ENCODE measurements at regions not wholly inside any gene's neighbourhood (a gene's known extent, or its start where the extent isn't known, plus 50 kb on each side); places are given as distances from the start of the nearest gene placed in this dataset.
"Not testable (repeated sequence)": the region's sequence is repeated elsewhere in the genome, so short reads cannot be mapped to it uniquely, and the experiment has no call there.

GRCh38 chrX:124720532-124720931, 374.2 kb downstream of the SH2D1A start:
- DNase-seq, result no peak

- DNase-seq, result no peak
These were observed 379.1 kb downstream of the SH2D1A start for GRCh38 chrX:124725502-124725901.

DNA sequence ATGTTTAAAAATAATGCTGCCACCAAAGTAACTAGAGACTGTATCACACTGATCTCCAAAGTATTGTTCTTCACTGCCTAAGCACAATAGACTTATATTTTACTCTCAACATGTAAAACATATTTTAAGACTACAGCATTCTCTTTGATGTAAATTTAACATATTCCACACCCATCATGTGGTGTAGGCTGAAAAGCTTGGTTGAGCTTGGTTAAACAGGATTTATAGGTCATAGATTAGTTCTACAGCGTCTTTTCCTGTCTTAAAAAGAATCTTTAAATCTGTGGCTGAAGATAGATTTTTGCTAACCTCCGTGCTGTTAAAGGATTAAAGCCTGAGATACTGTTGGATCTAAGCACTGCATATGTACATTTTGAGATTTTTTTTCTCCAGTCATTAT, 379.9 kb downstream of the SH2D1A start:
- DNase-seq, result no peak

GRCh38 chrX:124726881-124727280, 380.5 kb downstream of the SH2D1A start:
- DNase-seq, result no peak

- DNase-seq, result peak; percentile 73
These were observed 390.3 kb downstream of the SH2D1A start for GRCh38 chrX:124736553-124737270.

- DNase-seq, result no peak
These were observed 391.4 kb downstream of the SH2D1A start for GRCh38 chrX:124737771-124738170.

- DNase-seq, result no peak
These were observed 400.9 kb downstream of the SH2D1A start for GRCh38 chrX:124747295-124747694.

DNA sequence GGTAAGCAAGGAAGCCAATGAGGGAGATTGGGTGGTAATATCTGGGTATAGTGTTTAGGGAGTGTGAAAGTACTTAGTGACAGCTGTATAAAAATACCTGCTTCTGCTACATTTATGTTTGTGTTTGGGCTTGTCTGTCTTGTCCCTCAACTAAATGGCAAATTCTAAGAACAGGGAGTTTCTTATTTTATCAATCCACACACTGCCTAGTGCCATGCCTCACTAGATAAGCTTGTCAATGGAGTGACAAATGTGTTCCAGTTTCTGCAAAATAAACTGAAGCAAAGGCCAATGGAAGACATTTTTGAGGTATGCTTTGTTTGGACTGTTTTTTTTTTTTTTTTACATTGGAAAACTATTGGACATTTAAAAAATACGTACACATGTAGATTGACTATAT, 418.0 kb downstream of the SH2D1A start:
- no peak for DNase-seq

GRCh38 chrX:124769166-124769565, 422.8 kb downstream of the SH2D1A start:
- no peak for DNase-seq

DNA sequence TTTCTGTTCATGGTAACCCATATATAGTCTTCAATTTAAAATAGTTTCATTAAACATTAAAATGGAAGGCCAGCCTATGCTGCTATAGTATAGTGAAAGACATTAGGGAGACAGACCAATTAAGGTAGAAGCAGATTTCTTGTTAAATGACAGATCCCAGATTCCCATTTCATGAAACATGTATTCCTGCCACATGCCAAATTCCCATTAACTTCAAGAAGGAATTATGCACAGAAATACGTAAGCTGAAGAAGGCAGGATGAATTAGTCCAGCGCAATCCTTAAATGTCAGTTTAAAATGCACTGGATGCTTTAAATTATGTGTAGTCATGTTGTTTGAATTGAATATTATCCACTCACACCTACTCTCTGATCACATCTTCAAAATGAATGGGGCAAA, 424.9 kb downstream of the SH2D1A start:
- DNase-seq, result no peak

GRCh38 chrX:124788253-124788652, 441.9 kb downstream of the SH2D1A start:
- not testable (repeated sequence) for DNase-seq

GRCh38 chrX:124789874-124790273, 443.5 kb downstream of the SH2D1A start:
- DNase-seq, result not testable (repeated sequence)

DNA sequence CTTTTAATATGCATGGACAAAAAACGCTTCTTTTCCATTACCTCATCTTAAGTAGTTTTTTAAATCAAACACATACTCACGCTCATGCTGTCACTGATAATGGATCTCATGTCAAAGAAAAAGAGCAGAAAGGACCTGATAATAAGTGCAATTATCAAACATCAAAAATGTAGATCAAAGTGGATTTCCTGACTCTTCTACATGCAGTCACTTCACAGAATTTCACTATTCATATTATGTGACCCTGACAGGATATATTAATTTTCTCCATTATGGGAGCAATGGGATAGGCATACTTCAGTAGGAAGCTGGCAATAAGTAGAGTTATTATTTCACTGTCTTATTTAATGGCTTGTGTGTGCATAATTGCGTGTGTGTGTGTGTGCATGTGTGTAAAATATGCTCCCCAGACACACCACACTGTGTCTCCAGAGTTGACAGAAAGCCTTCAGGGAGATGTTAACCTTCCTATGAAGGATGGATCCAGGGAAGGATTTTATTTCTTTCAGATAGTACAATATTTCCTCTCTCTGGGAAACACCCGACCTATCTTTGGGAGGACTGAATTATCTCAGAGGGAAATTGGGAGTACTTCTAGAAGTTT, 445.2 kb downstream of the SH2D1A start:
- no peak for DNase-seq

DNA sequence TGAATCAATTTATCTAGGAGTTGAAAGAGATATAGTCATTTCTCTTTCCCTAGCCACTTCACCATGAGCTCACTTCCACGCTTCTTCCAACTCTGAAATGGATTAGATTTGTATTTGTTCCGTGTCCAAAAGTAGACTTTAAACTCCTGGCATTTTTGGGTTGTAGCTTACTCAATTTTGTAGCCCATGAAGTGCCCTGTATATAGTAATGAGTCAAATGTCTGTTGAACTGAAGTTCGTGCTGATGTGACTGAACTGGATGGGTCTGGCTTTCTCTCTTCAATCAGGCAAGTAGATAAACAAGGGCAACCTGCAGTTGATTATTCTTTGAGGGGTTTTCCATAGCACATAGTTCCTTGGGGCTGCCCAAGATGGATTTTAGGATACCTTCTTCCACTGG, 450.6 kb downstream of the SH2D1A start:
- no peak for DNase-seq

DNA sequence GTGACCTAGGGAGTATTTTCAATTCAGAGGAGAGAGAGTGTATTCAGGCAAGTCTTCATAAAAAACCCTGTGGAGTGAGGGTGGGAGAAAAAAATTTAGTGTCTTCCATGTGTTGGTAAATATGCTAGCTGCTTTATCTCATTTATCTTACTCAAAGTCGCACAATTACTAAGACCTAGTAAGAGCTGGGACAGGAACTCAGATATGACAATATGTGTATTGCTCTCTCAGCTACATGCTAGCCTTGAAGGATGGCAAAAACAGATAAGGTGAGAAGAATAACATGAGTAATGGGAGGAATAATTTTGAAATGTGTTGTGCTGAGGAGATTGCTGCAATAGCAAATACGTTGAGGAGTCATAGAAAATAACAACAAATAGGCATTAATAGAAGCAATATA, 458.6 kb downstream of the SH2D1A start:
- no peak for DNase-seq

DNA sequence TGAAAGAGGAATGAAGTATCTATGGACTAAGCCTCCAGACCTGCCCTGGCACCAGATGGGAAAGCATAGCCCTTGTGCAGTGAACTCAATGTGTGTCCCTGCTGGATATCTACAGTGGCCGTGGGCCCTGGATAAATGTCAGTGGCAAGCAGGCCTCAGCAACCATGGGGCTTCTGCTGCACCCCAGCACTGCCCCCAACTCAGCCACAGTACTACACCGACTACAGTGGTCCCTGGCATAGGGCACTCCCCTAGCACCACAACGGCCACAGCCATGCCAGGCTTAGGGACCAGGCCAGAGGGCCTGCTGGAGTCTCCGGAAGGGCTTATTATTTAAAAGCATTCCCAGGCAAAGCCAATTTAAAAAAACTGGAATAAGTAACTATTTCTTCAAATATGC, 459.1 kb downstream of the SH2D1A start:
- no peak for DNase-seq

DNA sequence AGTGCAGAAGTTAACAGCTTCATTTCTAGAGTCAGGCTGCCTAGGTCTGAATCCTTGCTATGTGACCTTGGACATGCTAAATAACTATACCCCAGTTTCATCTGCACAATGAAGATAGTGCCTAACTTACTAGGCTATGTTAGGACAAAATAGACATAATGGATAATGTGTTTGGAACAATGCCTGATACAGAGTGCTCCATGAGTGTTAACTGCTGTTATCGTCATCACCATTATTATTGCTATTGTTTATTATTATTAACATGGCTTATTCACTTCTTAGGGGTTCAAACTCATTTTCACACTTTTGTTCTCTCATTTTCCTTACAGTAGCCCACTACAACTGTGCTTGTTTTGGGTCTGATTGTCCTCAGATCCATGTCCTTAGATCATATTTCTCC, 467.7 kb downstream of the SH2D1A start:
- no peak for DNase-seq

DNA sequence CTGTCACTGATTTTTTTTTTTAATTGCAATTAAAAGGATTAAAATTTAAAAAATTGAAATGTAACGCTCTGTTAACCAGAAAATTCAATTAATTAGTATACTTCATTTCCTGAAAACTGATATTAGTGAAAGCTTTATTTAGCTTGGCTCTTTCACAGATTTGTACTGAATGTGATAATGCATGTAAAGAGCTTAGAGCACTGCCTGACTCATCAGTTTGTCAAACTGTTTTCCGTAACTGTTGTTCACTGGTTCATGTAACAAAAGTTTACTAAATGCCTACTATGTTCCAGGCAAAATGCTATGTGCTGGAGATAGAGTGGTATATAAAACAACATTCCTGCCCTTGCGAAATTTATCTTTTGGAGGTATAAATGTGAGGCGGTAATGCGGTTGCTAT, 471.7 kb downstream of the SH2D1A start:
- DNase-seq, result no peak

- no peak for DNase-seq
These were observed 472.4 kb downstream of the SH2D1A start for GRCh38 chrX:124818764-124819163.

DNA sequence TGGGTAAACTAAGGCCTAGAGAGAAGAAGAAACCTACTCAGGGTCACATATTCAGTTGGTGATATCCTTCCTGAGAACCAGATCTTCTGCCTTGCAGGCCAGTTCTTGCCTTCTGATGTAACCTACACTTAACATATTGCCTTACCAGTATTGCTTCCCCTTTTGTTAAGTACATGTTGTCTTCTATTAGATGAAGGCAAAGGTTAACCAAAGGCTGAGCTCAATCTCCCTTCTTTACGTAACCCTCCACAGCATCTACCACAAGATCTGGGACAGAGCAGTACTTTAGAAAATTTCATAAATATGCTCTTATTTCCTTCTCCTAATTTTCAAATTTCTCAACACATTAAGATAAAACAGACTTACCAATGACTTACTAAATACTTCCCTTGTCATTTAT, 474.4 kb downstream of the SH2D1A start:
- DNase-seq, result no peak

DNA sequence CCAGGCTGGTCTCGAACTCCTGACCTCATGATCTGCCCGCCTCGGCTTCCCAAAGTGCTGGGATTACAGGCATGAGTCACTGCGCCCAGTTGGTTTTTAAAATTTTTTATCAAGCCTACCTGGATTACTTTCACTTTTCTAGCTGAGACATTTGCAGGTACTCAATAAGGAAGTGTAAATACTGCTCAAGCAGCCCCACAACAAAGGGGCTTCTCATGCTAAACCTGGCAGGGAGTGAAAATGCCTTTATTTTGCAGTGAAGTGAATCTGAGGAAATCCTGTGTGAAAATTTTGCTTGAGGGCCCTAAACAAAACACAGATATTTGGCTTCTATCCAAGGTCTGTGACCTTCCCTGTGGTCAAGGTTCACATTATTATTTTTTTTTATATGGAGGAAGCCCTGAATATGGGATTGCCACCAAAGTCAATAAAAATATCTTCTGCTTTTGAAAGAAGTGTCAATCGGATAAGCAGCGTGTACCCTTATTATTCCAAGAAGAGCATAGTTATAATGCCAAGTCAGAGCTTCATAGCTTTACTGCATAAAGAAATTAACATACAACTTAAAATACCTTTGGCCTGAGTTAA, 481.0 kb downstream of the SH2D1A start:
- no peak for DNase-seq

GRCh38 chrX:124829930-124830329, 483.6 kb downstream of the SH2D1A start:
- DNase-seq, result no peak

GRCh38 chrX:124836786-124837185, 482.9 kb upstream of the TEX13C start:
- DNase-seq, result no peak

DNA sequence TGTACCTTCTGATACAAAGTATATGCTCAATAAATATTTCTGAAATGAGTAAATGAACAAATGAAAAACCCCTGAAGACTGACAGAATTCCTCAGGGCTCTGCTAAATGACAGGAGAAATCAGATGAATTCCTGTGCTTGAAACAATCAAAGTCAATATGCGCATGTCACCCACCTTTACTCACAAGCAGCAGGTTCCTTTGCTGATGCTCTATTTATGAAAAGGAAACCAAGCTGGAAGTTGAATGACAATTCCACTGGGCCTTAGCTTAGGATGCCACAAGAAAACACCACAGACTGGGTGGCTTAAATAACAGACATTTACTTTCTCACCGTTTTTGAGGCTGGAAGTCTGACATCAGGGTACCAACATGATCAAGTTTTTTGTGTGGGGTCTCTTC, 477.5 kb upstream of the TEX13C start:
- DNase-seq, result no peak

DNA sequence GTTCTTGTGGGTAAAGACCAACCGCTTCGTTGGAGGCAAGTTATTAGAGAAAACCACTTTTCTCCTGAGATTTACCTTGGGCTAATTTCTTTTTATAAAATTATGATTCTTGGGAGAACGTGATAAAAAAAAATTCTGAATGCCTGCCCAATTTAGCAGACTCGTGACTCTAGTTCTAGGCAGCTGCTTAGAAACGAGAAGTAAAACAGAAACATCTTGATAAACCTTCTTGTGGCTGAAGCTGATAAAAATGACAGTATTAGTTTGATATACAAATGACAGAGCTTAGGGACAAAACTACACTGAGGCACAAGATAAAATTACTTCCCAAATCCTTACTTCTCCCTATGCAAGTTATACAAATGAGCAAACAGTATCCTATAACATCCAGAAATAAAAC, 458.9 kb upstream of the TEX13C start:
- DNase-seq, result no peak
